H9 (cell line): ENCODE measurements at regions not wholly inside any gene's neighbourhood (a gene's known extent, or its start where the extent isn't known, plus 50 kb on each side); places are given as distances from the start of the nearest gene placed in this dataset.

ENCODE experiments used
- DNase-seq: peaks from one replicate; pipeline ENCODE4 v3.0.0-alpha.2; 2017
- H2AFZ ChIP-seq: one replicate; pipeline ENCODE4 v1.6.1; 2013; ENCODE audit warnings: mild to moderate bottlenecking, low read length, control low read depth, moderate library complexity
- H2AK5ac ChIP-seq: 2 replicates; pipeline ENCODE4 v1.6.1; 2013; ENCODE audit warnings: low read length, control low read depth, mixed read lengths; ENCODE audit not compliant: insufficient read length
- H2BK120ac ChIP-seq: one replicate; pipeline ENCODE4 v1.6.1; 2013; ENCODE audit warnings: low read depth, mild to moderate bottlenecking, low read length, control low read depth, inconsistent platforms; ENCODE audit not compliant: poor library complexity, severe bottlenecking
- H2BK12ac ChIP-seq: 2 replicates; pipeline ENCODE4 v1.6.1; 2013; ENCODE audit warnings: low read length, control low read depth, mixed read lengths, low read depth; ENCODE audit not compliant: insufficient read length
- H2BK15ac ChIP-seq: 2 replicates; pipeline ENCODE4 v1.6.1; 2013; ENCODE audit warnings: low read depth, low read length, control low read depth
- H2BK20ac ChIP-seq: one replicate; pipeline ENCODE4 v1.6.1; 2013; ENCODE audit warnings: low read depth, mild to moderate bottlenecking, low read length, control low read depth, inconsistent platforms; ENCODE audit not compliant: poor library complexity, severe bottlenecking
- H2BK5ac ChIP-seq: 2 replicates; pipeline ENCODE4 v1.6.1; 2013; ENCODE audit warnings: low read length, control low read depth, mixed read lengths; ENCODE audit not compliant: insufficient read length
- H3K14ac ChIP-seq: 2 replicates; pipeline ENCODE4 v1.6.1; 2013; ENCODE audit warnings: low read length, control low read depth; ENCODE audit not compliant: insufficient read depth
- H3K18ac ChIP-seq: 2 replicates; pipeline ENCODE4 v1.6.1; 2013; ENCODE audit warnings: low read depth, mild to moderate bottlenecking, mixed read lengths, low read length, control low read depth; ENCODE audit not compliant: insufficient read length
- H3K23ac ChIP-seq: 2 replicates; pipeline ENCODE4 v1.6.1; 2013; ENCODE audit warnings: low read length, control low read depth, mixed read lengths, low read depth; ENCODE audit not compliant: insufficient read length
- H3K23me2 ChIP-seq: 2 replicates; pipeline ENCODE4 v1.6.1; 2013; ENCODE audit warnings: low read depth, mild to moderate bottlenecking, mixed read lengths, low read length, control low read depth; ENCODE audit not compliant: insufficient read length, poor library complexity, severe bottlenecking
- H3K27ac ChIP-seq: 2 replicates; pipeline ENCODE4 v1.5.1; 2013; ENCODE audit warnings: low read length, control low read depth, mixed read lengths, low read depth; ENCODE audit not compliant: insufficient read length
- H3K27me3 ChIP-seq: 2 replicates; pipeline ENCODE4 v1.6.1; 2013; ENCODE audit warnings: low read length, control low read depth, inconsistent platforms; ENCODE audit not compliant: insufficient read depth
- H3K4ac ChIP-seq: 2 replicates; pipeline ENCODE4 v1.6.1; 2013; ENCODE audit warnings: low read depth, mild to moderate bottlenecking, control low read depth, inconsistent platforms, low read length, moderate library complexity
- H3K4me1 ChIP-seq: 2 replicates; pipeline ENCODE4 v1.6.1; 2013; ENCODE audit warnings: low read length, control low read depth, inconsistent platforms; ENCODE audit not compliant: insufficient read depth
- H3K4me2 ChIP-seq: 2 replicates; pipeline ENCODE4 v1.6.1; 2013; ENCODE audit warnings: low read length, control low read depth, mixed read lengths; ENCODE audit not compliant: insufficient read length, insufficient read depth
- H3K56ac ChIP-seq: 2 replicates; pipeline ENCODE4 v1.6.1; 2013; ENCODE audit warnings: low read depth, mild to moderate bottlenecking, mixed read lengths, low read length, control low read depth; ENCODE audit not compliant: insufficient read length
- H3K79me1 ChIP-seq: 2 replicates; pipeline ENCODE4 v1.6.1; 2013; ENCODE audit warnings: low read depth, mild to moderate bottlenecking, moderate library complexity, low read length, control low read depth, inconsistent platforms; ENCODE audit not compliant: insufficient read depth, poor library complexity, severe bottlenecking
- H3K79me2 ChIP-seq: 2 replicates; pipeline ENCODE4 v1.6.1; 2013; ENCODE audit warnings: low read length, control low read depth, inconsistent platforms; ENCODE audit not compliant: insufficient read depth
- H3K9ac ChIP-seq: 2 replicates; pipeline ENCODE4 v1.6.1; 2013; ENCODE audit warnings: low read length, control low read depth, mixed read lengths; ENCODE audit not compliant: insufficient read length; ENCODE audit errors: extremely low read depth
- H3K9me3 ChIP-seq: one replicate; pipeline ENCODE4 v1.6.1; 2013; ENCODE audit warnings: low read depth, low read length, inconsistent platforms; ENCODE audit not compliant: control insufficient read depth
- H3T11ph ChIP-seq: one replicate; pipeline ENCODE4 v1.6.1; 2013; ENCODE audit warnings: mild to moderate bottlenecking, low read length, control low read depth, inconsistent platforms
- H4K20me1 ChIP-seq: one replicate; pipeline ENCODE4 v1.6.1; 2013; ENCODE audit not compliant: control insufficient read depth, insufficient read length, insufficient read depth
- H4K5ac ChIP-seq: 2 replicates; pipeline ENCODE4 v1.6.1; 2013; ENCODE audit warnings: low read depth, mild to moderate bottlenecking, mixed read lengths, low read length, control low read depth; ENCODE audit not compliant: insufficient read length
- H4K8ac ChIP-seq: replicated peaks from 2 replicates; pipeline ENCODE4 v1.6.1; 2013; ENCODE audit warnings: low read length, control low read depth, mixed read lengths, low read depth; ENCODE audit not compliant: insufficient read length
- H4K91ac ChIP-seq: 2 replicates; pipeline ENCODE4 v1.6.1; 2013; ENCODE audit warnings: low read depth, mild to moderate bottlenecking, moderate library complexity, mixed read lengths, low read length, control low read depth; ENCODE audit not compliant: insufficient read length
- H3K27ac Mint-ChIP-seq, 3 experiments: 2 replicates in 2 of 3; 3 replicates in 1 of 3; pipeline ENCODE4 v1.8.0; 2020 to 2021; ENCODE audit warnings: mixed read lengths in 3 of 3, mild to moderate bottlenecking in 1 of 3, moderate library complexity in 1 of 3
- H3K27me3 Mint-ChIP-seq: 2 replicates; pipeline ENCODE4 v1.8.0; 2021; ENCODE audit warnings: low read depth, mild to moderate bottlenecking, moderate library complexity, mixed read lengths
- H3K36me3 Mint-ChIP-seq, 3 experiments: 2 replicates in 2 of 3; 3 replicates in 1 of 3; pipeline ENCODE4 v1.8.0; 2020 to 2021; ENCODE audit warnings: low read depth in 3 of 3, mixed read lengths in 3 of 3; ENCODE audit not compliant: insufficient read depth in 1 of 3
- H3K4me1 Mint-ChIP-seq, 2 experiments: 2 replicates each; pipeline ENCODE4 v1.8.0; 2020; ENCODE audit warnings: mixed read lengths in 2 of 2
- H3K4me3 Mint-ChIP-seq, 2 experiments: 2 replicates in 1 of 2; 3 replicates in 1 of 2; pipeline ENCODE4 v1.8.0; 2020 to 2021; ENCODE audit warnings: mild to moderate bottlenecking in 2 of 2, mixed read lengths in 2 of 2, moderate library complexity in 1 of 2
- H3K9me3 Mint-ChIP-seq, 2 experiments: 2 replicates in 1 of 2; 3 replicates in 1 of 2; pipeline ENCODE4 v1.8.0; 2020; ENCODE audit warnings: mild to moderate bottlenecking in 2 of 2, mixed read lengths in 2 of 2, moderate library complexity in 1 of 2
- WGBS: extraction: QIAGEN DNeasy Blood & Tissue Kit; methylation state at CpG from one replicate; pipeline ENCODE4 v1.1.7; 2013; ENCODE audit warnings: missing lambda C conversion rate, low lambda C conversion rate, mixed read lengths; ENCODE audit not compliant: insufficient read length; ENCODE audit errors: extremely low coverage; 5-methylcytosine and 5-hydroxymethylcytosine counted together
- TF ChIP-seq, protein P1 (sequence below): fragments of 200-600 bp; sonication (generic); conservative IDR thresholded peaks from 3 replicates; pipeline ENCODE4 v1.8.0; 2021; ENCODE audit warnings: antibody characterized with exemption, mild to moderate bottlenecking

DNA sequence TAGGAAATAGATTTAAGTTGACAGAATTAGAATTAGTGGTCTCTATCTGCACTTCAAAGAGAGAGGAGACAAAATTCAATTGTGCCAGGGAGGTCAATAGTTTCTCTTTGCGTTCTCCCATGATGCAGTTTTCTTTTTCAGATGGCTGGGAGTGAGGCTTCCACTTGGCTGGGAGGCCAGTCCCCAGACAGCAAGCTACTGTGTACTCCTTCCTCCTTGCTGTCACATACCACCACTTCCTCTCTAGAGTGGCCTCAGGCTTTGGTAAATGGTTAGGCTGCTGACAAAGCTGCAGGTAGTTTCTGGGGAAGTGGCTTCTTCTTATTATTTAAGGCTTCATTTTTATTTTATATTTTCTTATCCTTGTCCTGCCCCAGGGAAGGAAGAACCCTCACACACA, 106.2 kb upstream of the HS3ST4 start:
- no peaks in the 10 kb centered on the region for H3K23me2 ChIP-seq
- no peak overlapping the region for H3K14ac ChIP-seq
- no peak overlapping the region for H2BK5ac ChIP-seq
- peaks cover 13 to 23% of the 10 kb centered on the region in 2 experiments for H3K9me3 Mint-ChIP-seq
- no peaks in the 10 kb centered on the region for H3K9me3 ChIP-seq
- no peak overlapping the region for H3K27ac Mint-ChIP-seq
- no peaks in the 10 kb centered on the region for H3K79me2 ChIP-seq
- no peak overlapping the region for H4K8ac ChIP-seq
- no peak overlapping the region for H2AFZ ChIP-seq
- no peaks in the 10 kb centered on the region for H3K27me3 ChIP-seq
- H4K20me1 ChIP-seq, result no peaks in the 10 kb centered on the region
- H3K18ac ChIP-seq, result no peak overlapping the region
- H3K4me1 ChIP-seq, result no peaks in the 10 kb centered on the region
- H4K91ac ChIP-seq, result no peak overlapping the region
- no peak overlapping the region for H3K4me3 Mint-ChIP-seq
- no peak overlapping the region for H3K23ac ChIP-seq
- H3K4ac ChIP-seq, result no peak overlapping the region
- no peak overlapping the region for H4K5ac ChIP-seq
- H3T11ph ChIP-seq, result no peak overlapping the region
- no peak overlapping the region for H2BK15ac ChIP-seq
- no peak overlapping the region for H3K27ac ChIP-seq
- TF ChIP-seq, protein P1, sequence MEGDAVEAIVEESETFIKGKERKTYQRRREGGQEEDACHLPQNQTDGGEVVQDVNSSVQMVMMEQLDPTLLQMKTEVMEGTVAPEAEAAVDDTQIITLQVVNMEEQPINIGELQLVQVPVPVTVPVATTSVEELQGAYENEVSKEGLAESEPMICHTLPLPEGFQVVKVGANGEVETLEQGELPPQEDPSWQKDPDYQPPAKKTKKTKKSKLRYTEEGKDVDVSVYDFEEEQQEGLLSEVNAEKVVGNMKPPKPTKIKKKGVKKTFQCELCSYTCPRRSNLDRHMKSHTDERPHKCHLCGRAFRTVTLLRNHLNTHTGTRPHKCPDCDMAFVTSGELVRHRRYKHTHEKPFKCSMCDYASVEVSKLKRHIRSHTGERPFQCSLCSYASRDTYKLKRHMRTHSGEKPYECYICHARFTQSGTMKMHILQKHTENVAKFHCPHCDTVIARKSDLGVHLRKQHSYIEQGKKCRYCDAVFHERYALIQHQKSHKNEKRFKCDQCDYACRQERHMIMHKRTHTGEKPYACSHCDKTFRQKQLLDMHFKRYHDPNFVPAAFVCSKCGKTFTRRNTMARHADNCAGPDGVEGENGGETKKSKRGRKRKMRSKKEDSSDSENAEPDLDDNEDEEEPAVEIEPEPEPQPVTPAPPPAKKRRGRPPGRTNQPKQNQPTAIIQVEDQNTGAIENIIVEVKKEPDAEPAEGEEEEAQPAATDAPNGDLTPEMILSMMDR, result no peak
- no peak overlapping the region for H3K4me2 ChIP-seq
- H2BK20ac ChIP-seq, result no peak overlapping the region
- no peak overlapping the region for H2BK120ac ChIP-seq
- no peak overlapping the region for H2BK12ac ChIP-seq
- DNase-seq, result no peak
- no peak overlapping the region for H2AK5ac ChIP-seq
- H3K4me1 Mint-ChIP-seq, result peaks cover 0 to 7% of the 10 kb centered on the region in 2 experiments; a peak in 2 of 4 replicates
- no peak overlapping the region for H3K56ac ChIP-seq
- no peaks in the 10 kb centered on the region for H3K79me1 ChIP-seq
- H3K9ac ChIP-seq, result no peak overlapping the region
- H3K36me3 Mint-ChIP-seq, result peaks cover 6 to 26% (median 7%) of the 10 kb centered on the region in 3 experiments; a peak in 6 of 7 replicates
- peaks cover 2% of the 10 kb centered on the region; the same call in 1 of the 2 replicates for H3K27me3 Mint-ChIP-seq
- WGBS, result no CpG with 5 or more reads among the region's 1 CpG
